ENCODE measurements at regions not wholly inside any gene's neighbourhood (a gene's known extent, or its start where the extent isn't known, plus 50 kb on each side); places are given as distances from the start of the nearest gene placed in this dataset.
"Not testable (repeated sequence)": the region's sequence is repeated elsewhere in the genome, so short reads cannot be mapped to it uniquely, and the experiment has no call there.

DNA sequence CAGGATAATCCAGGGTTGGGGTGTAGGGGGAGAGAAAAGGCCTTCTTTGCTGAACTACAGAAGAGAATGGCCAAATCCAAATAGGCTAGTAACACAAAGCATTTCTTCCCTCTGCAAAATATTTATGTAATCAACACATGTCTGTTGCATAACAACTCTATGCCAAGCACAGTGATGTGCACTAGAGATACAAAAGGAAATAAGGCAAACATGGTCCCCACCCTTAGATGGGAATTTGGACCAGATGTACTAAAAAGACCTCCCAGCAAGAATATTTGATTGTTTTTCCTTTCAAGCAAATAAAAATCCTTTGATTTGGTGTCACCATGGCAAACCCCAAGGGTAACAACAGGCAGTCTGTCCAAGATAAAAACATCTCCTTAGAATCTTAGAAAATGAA, 177.6 kb upstream of the FGF13 start:
- Mint-ChIP-seq H3K36me3 (no peaks in the 10 kb centered on the region), H3K4me1 (no peaks in the 10 kb centered on the region), H3K27me3 (no peaks in the 10 kb centered on the region), H3K9me3 (peaks cover 0 to 6% (median 1%) of the 10 kb centered on the region in 7 donors), H3K4me3 (no peak overlapping the region), H3K27ac (no peak overlapping the region)
- no peak for DNase-seq
- no peak for ATAC-seq (ENCODE audit: low read depth in 2 of 2)
- no peak overlapping the region for H3K27ac ChIP-seq (ENCODE audit: insufficient read depth, low read length, poor library complexity, severe bottlenecking)
- H3K4me3 ChIP-seq (ENCODE audit: low read depth, low read length): no peak overlapping the region
- no peaks in the 10 kb centered on the region for H3K27me3 ChIP-seq (ENCODE audit: control insufficient read depth, insufficient read depth, low read length)
- no peaks in the 10 kb centered on the region for H3K4me1 ChIP-seq (ENCODE audit: control insufficient read depth, insufficient read depth, low read length, poor library complexity, severe bottlenecking)
- no peaks in the 10 kb centered on the region for H3K9me3 ChIP-seq (ENCODE audit: control insufficient read depth in 2 of 2, low read length in 2 of 2)
- no peaks in the 10 kb centered on the region for H3K36me3 ChIP-seq (ENCODE audit: control insufficient read depth, insufficient read depth, low read length)

DNA sequence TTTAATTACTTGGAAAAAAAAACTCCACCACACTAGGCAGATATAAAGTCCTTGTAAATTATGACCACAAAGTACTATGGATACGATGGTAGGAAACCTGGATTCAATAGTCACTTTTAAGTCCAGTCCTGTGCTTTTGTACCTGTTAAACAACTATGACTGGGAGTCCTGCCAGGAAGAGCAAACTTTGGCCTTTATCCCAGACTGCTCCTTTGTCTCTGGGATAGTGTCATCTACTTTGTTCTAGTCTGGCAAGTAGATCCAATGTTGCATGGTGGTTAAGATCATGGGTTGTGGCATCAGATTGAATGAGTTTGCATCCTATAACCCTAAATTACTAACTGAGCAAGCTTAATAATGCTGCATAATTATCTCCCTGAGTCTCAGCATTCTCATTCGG, 175.3 kb upstream of the FGF13 start:
- no peaks in the 10 kb centered on the region for H3K36me3 ChIP-seq (ENCODE audit: control insufficient read depth, insufficient read depth, low read length)
- H3K27ac ChIP-seq (ENCODE audit: insufficient read depth, low read length, poor library complexity, severe bottlenecking): no peak overlapping the region
- H3K4me3 Mint-ChIP-seq: no peak overlapping the region
- ATAC-seq (ENCODE audit: low read depth in 2 of 2) (no peak), DNase-seq (no peak)
- H3K36me3 Mint-ChIP-seq: no peaks in the 10 kb centered on the region
- no peaks in the 10 kb centered on the region for H3K27me3 ChIP-seq (ENCODE audit: control insufficient read depth, insufficient read depth, low read length)
- H3K27ac Mint-ChIP-seq: no peak overlapping the region
- no peak overlapping the region for H3K4me3 ChIP-seq (ENCODE audit: low read depth, low read length)
- no peaks in the 10 kb centered on the region for H3K27me3 Mint-ChIP-seq
- peaks cover 0 to 5% (median 0%) of the 10 kb centered on the region in 7 donors for H3K9me3 Mint-ChIP-seq
- no peaks in the 10 kb centered on the region for H3K4me1 Mint-ChIP-seq
- no peaks in the 10 kb centered on the region for H3K4me1 ChIP-seq (ENCODE audit: control insufficient read depth, insufficient read depth, low read length, poor library complexity, severe bottlenecking)
- no peaks in the 10 kb centered on the region for H3K9me3 ChIP-seq (ENCODE audit: control insufficient read depth in 2 of 2, low read length in 2 of 2)

- no peak overlapping the region for H3K27ac Mint-ChIP-seq
- DNase-seq (no peak), ATAC-seq (ENCODE audit: low read depth in 2 of 2) (no peak)
- no peak overlapping the region for H3K4me3 ChIP-seq (ENCODE audit: low read depth, low read length)
- H3K9me3 ChIP-seq (ENCODE audit: control insufficient read depth in 2 of 2, low read length in 2 of 2): no peaks in the 10 kb centered on the region
- no peak overlapping the region for H3K27ac ChIP-seq (ENCODE audit: insufficient read depth, low read length, poor library complexity, severe bottlenecking)
- no peaks in the 10 kb centered on the region for H3K27me3 ChIP-seq (ENCODE audit: control insufficient read depth, insufficient read depth, low read length)
- H3K36me3 ChIP-seq (ENCODE audit: control insufficient read depth, insufficient read depth, low read length): no peaks in the 10 kb centered on the region
- H3K4me1 ChIP-seq (ENCODE audit: control insufficient read depth, insufficient read depth, low read length, poor library complexity, severe bottlenecking): no peaks in the 10 kb centered on the region
- H3K27me3 Mint-ChIP-seq: no peaks in the 10 kb centered on the region
- peaks cover 0 to 7% (median 2%) of the 10 kb centered on the region in 7 donors for H3K9me3 Mint-ChIP-seq
- H3K36me3 Mint-ChIP-seq: no peaks in the 10 kb centered on the region
- no peaks in the 10 kb centered on the region for H3K4me1 Mint-ChIP-seq
- H3K4me3 Mint-ChIP-seq: no peak overlapping the region
Measured at GRCh38 chrX:138885886-138886285, 174.4 kb upstream of the FGF13 start.

DNA sequence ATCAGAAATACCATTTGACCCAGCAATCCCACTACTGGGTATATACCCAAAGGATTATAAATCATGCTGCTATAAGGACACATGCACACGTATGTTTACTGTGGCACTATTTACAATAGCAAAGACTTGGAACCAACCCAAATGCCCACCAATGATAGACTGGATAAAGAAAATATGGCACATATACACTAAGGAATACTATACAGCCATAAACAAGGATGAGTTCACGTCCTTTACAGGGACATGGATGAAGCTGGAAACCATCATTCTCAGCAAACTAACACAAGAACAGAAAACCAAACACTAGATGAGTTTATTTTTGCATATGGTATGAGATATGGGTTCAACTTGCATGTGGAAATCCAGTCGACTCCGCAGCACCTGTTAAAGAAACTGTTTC, 168.8 kb upstream of the FGF13 start:
- H3K36me3 Mint-ChIP-seq; H3K36me3 ChIP-seq (ENCODE audit: control insufficient read depth, insufficient read depth, low read length); H3K27me3 ChIP-seq (ENCODE audit: control insufficient read depth, insufficient read depth, low read length); H3K27me3 Mint-ChIP-seq; H3K27ac ChIP-seq (ENCODE audit: insufficient read depth, low read length, poor library complexity, severe bottlenecking); H3K9me3 Mint-ChIP-seq; DNase-seq; H3K4me3 ChIP-seq (ENCODE audit: low read depth, low read length); ATAC-seq (ENCODE audit: low read depth in 2 of 2); H3K4me3 Mint-ChIP-seq; H3K27ac Mint-ChIP-seq; H3K9me3 ChIP-seq (ENCODE audit: control insufficient read depth in 2 of 2, low read length in 2 of 2); H3K4me1 ChIP-seq (ENCODE audit: control insufficient read depth, insufficient read depth, low read length, poor library complexity, severe bottlenecking); H3K4me1 Mint-ChIP-seq: not testable (repeated sequence)

GRCh38 chrX:138877746-138878145, 166.2 kb upstream of the FGF13 start:
- Mint-ChIP-seq H3K4me1 (no peaks in the 10 kb centered on the region), H3K9me3 (peaks cover 0 to 13% (median 2%) of the 10 kb centered on the region in 7 donors), H3K4me3 (no peak overlapping the region), H3K36me3 (no peaks in the 10 kb centered on the region), H3K27me3 (no peaks in the 10 kb centered on the region), H3K27ac (no peak overlapping the region)
- no peak overlapping the region for H3K4me3 ChIP-seq (ENCODE audit: low read depth, low read length)
- no peak for DNase-seq
- no peak for ATAC-seq (ENCODE audit: low read depth in 2 of 2)
- H3K4me1 ChIP-seq (ENCODE audit: control insufficient read depth, insufficient read depth, low read length, poor library complexity, severe bottlenecking): no peaks in the 10 kb centered on the region
- no peaks in the 10 kb centered on the region for H3K9me3 ChIP-seq (ENCODE audit: control insufficient read depth in 2 of 2, low read length in 2 of 2)
- no peak overlapping the region for H3K27ac ChIP-seq (ENCODE audit: insufficient read depth, low read length, poor library complexity, severe bottlenecking)
- H3K27me3 ChIP-seq (ENCODE audit: control insufficient read depth, insufficient read depth, low read length): no peaks in the 10 kb centered on the region
- H3K36me3 ChIP-seq (ENCODE audit: control insufficient read depth, insufficient read depth, low read length): no peaks in the 10 kb centered on the region

DNA sequence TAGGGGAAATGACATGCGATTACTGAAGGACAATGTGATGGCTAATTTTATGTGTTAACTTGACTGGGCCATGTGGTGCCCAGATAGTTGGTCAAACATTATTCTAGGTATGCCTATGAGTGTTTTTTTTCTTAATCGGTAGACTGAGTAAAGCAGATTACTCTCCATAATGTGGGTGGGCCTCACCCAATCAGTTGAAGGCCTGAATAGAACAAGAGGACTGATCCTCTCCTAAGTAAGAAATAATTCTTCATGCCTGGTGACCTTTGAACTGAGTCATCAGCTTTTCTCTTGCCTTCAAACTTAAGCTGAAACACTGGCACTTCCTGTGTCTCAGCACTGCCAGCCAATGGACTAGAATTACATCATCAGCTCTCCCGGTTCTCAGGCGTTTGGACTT, 164.0 kb upstream of the FGF13 start:
- ATAC-seq (ENCODE audit: low read depth in 2 of 2) (no peak), DNase-seq (no peak)
- no peaks in the 10 kb centered on the region for H3K9me3 ChIP-seq (ENCODE audit: control insufficient read depth in 2 of 2, low read length in 2 of 2)
- H3K27ac ChIP-seq (ENCODE audit: insufficient read depth, low read length, poor library complexity, severe bottlenecking): no peak overlapping the region
- no peak overlapping the region for H3K4me3 ChIP-seq (ENCODE audit: low read depth, low read length)
- no peaks in the 10 kb centered on the region for H3K4me1 ChIP-seq (ENCODE audit: control insufficient read depth, insufficient read depth, low read length, poor library complexity, severe bottlenecking)
- Mint-ChIP-seq H3K36me3 (no peaks in the 10 kb centered on the region), H3K4me1 (no peaks in the 10 kb centered on the region), H3K4me3 (no peak overlapping the region), H3K27ac (no peak overlapping the region), H3K9me3 (peaks cover 0 to 10% (median 1%) of the 10 kb centered on the region in 7 donors), H3K27me3 (no peaks in the 10 kb centered on the region)
- no peaks in the 10 kb centered on the region for H3K27me3 ChIP-seq (ENCODE audit: control insufficient read depth, insufficient read depth, low read length)
- H3K36me3 ChIP-seq (ENCODE audit: control insufficient read depth, insufficient read depth, low read length): no peaks in the 10 kb centered on the region

- Mint-ChIP-seq H3K27ac (no peak overlapping the region), H3K27me3 (no peaks in the 10 kb centered on the region), H3K4me1 (no peaks in the 10 kb centered on the region), H3K9me3 (peaks cover 0 to 10% (median 0%) of the 10 kb centered on the region in 7 donors), H3K36me3 (no peaks in the 10 kb centered on the region), H3K4me3 (no peak overlapping the region)
- Histone ChIP-seq H3K27ac (ENCODE audit: insufficient read depth, low read length, poor library complexity, severe bottlenecking) (no peak overlapping the region), H3K4me3 (ENCODE audit: low read depth, low read length) (no peak overlapping the region), H3K9me3 (ENCODE audit: control insufficient read depth in 2 of 2, low read length in 2 of 2) (no peaks in the 10 kb centered on the region), H3K4me1 (ENCODE audit: control insufficient read depth, insufficient read depth, low read length, poor library complexity, severe bottlenecking) (no peaks in the 10 kb centered on the region), H3K36me3 (ENCODE audit: control insufficient read depth, insufficient read depth, low read length) (no peaks in the 10 kb centered on the region), H3K27me3 (ENCODE audit: control insufficient read depth, insufficient read depth, low read length) (no peaks in the 10 kb centered on the region)
- ATAC-seq (ENCODE audit: low read depth in 2 of 2): no peak
- no peak for DNase-seq
Measured at GRCh38 chrX:138874271-138874935, 162.9 kb upstream of the FGF13 start.

DNA sequence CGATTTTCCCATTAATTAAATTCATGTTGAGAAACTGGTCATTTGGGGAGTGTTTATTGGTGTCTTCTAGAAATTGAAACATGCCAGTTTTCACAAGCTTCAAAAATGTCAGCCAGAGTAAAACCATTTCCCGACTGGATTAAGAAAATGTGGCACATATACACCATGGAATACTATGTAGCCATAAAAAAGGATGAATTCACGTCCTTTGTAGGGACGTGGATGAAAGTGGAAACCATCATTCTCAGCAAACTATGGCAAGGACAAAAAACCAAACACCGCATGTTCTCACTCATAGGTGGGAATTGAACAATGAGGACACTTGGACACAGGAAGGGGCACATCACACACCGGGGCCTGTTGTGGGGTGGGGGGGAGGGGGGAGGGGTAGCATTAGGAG, 162.1 kb upstream of the FGF13 start:
- ATAC-seq (ENCODE audit: low read depth in 2 of 2); H3K4me3 ChIP-seq (ENCODE audit: low read depth, low read length); H3K4me1 Mint-ChIP-seq; H3K27me3 Mint-ChIP-seq; H3K9me3 ChIP-seq (ENCODE audit: control insufficient read depth in 2 of 2, low read length in 2 of 2); H3K27ac ChIP-seq (ENCODE audit: insufficient read depth, low read length, poor library complexity, severe bottlenecking); H3K9me3 Mint-ChIP-seq; H3K27ac Mint-ChIP-seq; H3K4me1 ChIP-seq (ENCODE audit: control insufficient read depth, insufficient read depth, low read length, poor library complexity, severe bottlenecking); H3K36me3 ChIP-seq (ENCODE audit: control insufficient read depth, insufficient read depth, low read length); H3K36me3 Mint-ChIP-seq; H3K27me3 ChIP-seq (ENCODE audit: control insufficient read depth, insufficient read depth, low read length); DNase-seq: not testable (repeated sequence)
- peak overlapping the region in 1 of 4 donors; percentile 32 for H3K4me3 Mint-ChIP-seq

Data from CD4-positive, CD25-positive, alpha-beta regulatory T cell (primary cell).